PC-3 (cell line): ENCODE measurements at regions not wholly inside any gene's neighbourhood (a gene's known extent, or its start where the extent isn't known, plus 50 kb on each side); places are given as distances from the start of the nearest gene placed in this dataset.

Experiments
- EZH2 ChIP-seq: fragments of 300-600 bp; sonication (generic); IDR thresholded peaks from one replicate; pipeline ENCODE4 v1.6.1; 2017; ENCODE audit warnings: antibody characterized with exemption, mild to moderate bottlenecking, low read length; ENCODE audit not compliant: unreplicated experiment
- TF ChIP-seq, protein P1 (sequence below): fragments of 300-600 bp; sonication (generic); conservative IDR thresholded peaks from 2 replicates; pipeline ENCODE4 v1.5.1; 2017; ENCODE audit warnings: antibody characterized with exemption, low read depth, mild to moderate bottlenecking, low read length

DNA sequence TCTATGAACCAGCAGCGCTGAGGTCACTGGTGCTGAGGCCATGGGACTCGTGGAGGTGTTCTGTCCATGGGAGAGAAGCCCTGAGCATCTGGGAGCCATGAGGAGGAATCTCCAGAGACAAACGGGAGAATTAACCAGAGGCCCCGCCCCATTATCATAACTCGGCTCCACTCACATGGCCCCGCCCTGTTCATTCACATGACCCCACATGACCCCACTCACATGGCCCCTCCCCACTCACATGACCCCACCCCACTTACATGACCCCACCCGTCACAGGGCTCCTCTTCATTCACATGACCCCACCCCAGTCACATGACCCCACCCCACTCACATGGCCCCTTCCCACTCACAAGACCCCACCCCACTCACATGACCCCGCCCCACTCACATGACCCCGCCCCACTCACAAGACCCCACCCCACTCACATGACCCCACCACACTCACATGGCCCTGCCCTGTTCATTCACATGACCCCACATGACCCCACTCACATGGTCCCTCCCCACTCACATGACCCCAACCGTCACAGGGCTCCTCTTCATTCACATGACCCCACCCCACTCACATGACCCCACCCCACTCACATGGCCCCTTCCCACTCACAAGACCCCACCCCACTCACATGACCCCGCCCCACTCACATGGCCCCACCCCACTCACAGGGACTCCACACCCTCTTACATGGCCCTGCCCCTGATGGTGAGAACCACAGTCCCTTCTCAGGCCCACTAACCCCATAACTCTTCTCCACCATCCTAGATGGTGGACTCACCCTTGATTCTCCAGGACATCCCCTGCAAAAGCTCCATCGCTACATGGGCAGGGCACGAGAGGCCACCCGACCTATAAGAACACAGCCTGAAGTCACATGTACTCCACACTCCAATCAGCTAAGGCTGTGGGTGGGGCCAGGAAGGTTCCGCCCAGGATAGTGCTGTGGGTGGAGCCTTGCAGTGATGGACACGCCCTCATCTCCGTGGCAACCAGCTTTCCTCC is 151.1 kb upstream of the SFSWAP start:
- no peak for TF ChIP-seq EZH2
- TF ChIP-seq, protein P1, sequence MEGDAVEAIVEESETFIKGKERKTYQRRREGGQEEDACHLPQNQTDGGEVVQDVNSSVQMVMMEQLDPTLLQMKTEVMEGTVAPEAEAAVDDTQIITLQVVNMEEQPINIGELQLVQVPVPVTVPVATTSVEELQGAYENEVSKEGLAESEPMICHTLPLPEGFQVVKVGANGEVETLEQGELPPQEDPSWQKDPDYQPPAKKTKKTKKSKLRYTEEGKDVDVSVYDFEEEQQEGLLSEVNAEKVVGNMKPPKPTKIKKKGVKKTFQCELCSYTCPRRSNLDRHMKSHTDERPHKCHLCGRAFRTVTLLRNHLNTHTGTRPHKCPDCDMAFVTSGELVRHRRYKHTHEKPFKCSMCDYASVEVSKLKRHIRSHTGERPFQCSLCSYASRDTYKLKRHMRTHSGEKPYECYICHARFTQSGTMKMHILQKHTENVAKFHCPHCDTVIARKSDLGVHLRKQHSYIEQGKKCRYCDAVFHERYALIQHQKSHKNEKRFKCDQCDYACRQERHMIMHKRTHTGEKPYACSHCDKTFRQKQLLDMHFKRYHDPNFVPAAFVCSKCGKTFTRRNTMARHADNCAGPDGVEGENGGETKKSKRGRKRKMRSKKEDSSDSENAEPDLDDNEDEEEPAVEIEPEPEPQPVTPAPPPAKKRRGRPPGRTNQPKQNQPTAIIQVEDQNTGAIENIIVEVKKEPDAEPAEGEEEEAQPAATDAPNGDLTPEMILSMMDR = no peak
